ENCODE measurements at regions not wholly inside any gene's neighbourhood (a gene's known extent, or its start where the extent isn't known, plus 50 kb on each side); places are given as distances from the start of the nearest gene placed in this dataset.
A peak's percentile ranks its signal among the peaks of the same experiment; 100 is the strongest.

GRCh38 chr9:90098408-90098807, 493.6 kb downstream of the GADD45G start:
- Histone ChIP-seq H3K14ac (ENCODE audit: low read length) (peak overlapping the region; percentile 83), H4K91ac (ENCODE audit: low read depth, low read length, poor library complexity) (no peak overlapping the region), H3K4me2 (ENCODE audit: insufficient read depth, low read length, poor library complexity, severe bottlenecking) (no peak overlapping the region), H3K4me3 (ENCODE audit: low read length in 2 of 2) (peak overlapping the region in 1 of 2 donors; percentile 13), H3K18ac (ENCODE audit: low read length) (peak overlapping the region; percentile 36), H3K27ac (replicated peaks; ENCODE audit: low read length) (no peak overlapping the region), H3K36me3 (replicated peaks in 1 of 2; ENCODE audit: control insufficient read depth in 2 of 2, insufficient read depth in 2 of 2, low read length in 2 of 2) (no peaks in the 10 kb centered on the region), H4K8ac (ENCODE audit: low read depth, low read length) (peak overlapping the region; percentile 33), H3K4ac (ENCODE audit: low read length) (peak overlapping the region; percentile 38), H3K23ac (ENCODE audit: low read depth, low read length, poor library complexity) (no peak overlapping the region), H3K9me3 (replicated peaks in 1 of 2; ENCODE audit: control insufficient read depth in 2 of 2, insufficient read depth in 1 of 2, low read depth in 1 of 2, low read length in 2 of 2) (peaks cover 0 to 2% of the 10 kb centered on the region in 2 donors), H2BK15ac (ENCODE audit: low read length) (no peak overlapping the region), H3K27me3 (ENCODE audit: control insufficient read depth in 3 of 3, insufficient read depth in 3 of 3, low read depth in 1 of 3, low read length in 3 of 3) (peaks cover 0 to 10% (median 5%) of the 10 kb centered on the region in 3 experiments), H3K79me1 (ENCODE audit: low read depth, low read length) (no peaks in the 10 kb centered on the region), H3K4me1 (ENCODE audit: control insufficient read depth in 2 of 2, insufficient read depth in 1 of 2, low read depth in 1 of 2, low read length in 2 of 2) (peaks cover 0 to 2% of the 10 kb centered on the region in 2 donors), H2BK12ac (ENCODE audit: low read length) (no peak overlapping the region), H2AFZ (ENCODE audit: low read length) (no peak overlapping the region), H2BK5ac (ENCODE audit: low read length) (no peak overlapping the region), H2BK120ac (ENCODE audit: low read depth, low read length) (no peak overlapping the region), H3K9ac (ENCODE audit: low read depth, low read length, poor library complexity) (peak overlapping the region; percentile 7), H2AK5ac (ENCODE audit: low read depth, low read length) (peak overlapping the region; percentile 15)
- no CpG with 5 or more reads among the region's 10 CpGs for WGBS, 2 donors (ENCODE audit: extremely low coverage in 2 of 2, insufficient read length in 2 of 2, insufficient replicate concordance in 1 of 2)
- no peak for DNase-seq (ENCODE audit: low spot score)

- Histone ChIP-seq H3K4ac (ENCODE audit: low read length) (no peak overlapping the region), H3K9ac (ENCODE audit: low read depth, low read length, poor library complexity) (no peak overlapping the region), H3K18ac (ENCODE audit: low read length) (no peak overlapping the region), H2BK120ac (ENCODE audit: low read depth, low read length) (no peak overlapping the region), H3K14ac (ENCODE audit: low read length) (no peak overlapping the region), H3K79me1 (ENCODE audit: low read depth, low read length) (no peaks in the 10 kb centered on the region), H2BK5ac (ENCODE audit: low read length) (no peak overlapping the region), H2AFZ (ENCODE audit: low read length) (no peak overlapping the region), H2BK12ac (ENCODE audit: low read length) (peak overlapping the region; percentile 26), H4K91ac (ENCODE audit: low read depth, low read length, poor library complexity) (no peak overlapping the region), H3K27ac (replicated peaks; ENCODE audit: low read length) (no peak overlapping the region), H4K8ac (ENCODE audit: low read depth, low read length) (no peak overlapping the region), H3K4me1 (ENCODE audit: control insufficient read depth in 2 of 2, insufficient read depth in 1 of 2, low read depth in 1 of 2, low read length in 2 of 2) (peaks cover 0 to 2% of the 10 kb centered on the region in 2 donors), H3K36me3 (replicated peaks in 1 of 2; ENCODE audit: control insufficient read depth in 2 of 2, insufficient read depth in 2 of 2, low read length in 2 of 2) (no peaks in the 10 kb centered on the region), H3K9me3 (replicated peaks in 1 of 2; ENCODE audit: control insufficient read depth in 2 of 2, insufficient read depth in 1 of 2, low read depth in 1 of 2, low read length in 2 of 2) (peaks cover 0 to 2% of the 10 kb centered on the region in 2 donors), H3K23ac (ENCODE audit: low read depth, low read length, poor library complexity) (no peak overlapping the region), H3K4me2 (ENCODE audit: insufficient read depth, low read length, poor library complexity, severe bottlenecking) (no peak overlapping the region), H2AK5ac (ENCODE audit: low read depth, low read length) (no peak overlapping the region), H2BK15ac (ENCODE audit: low read length) (no peak overlapping the region), H3K4me3 (ENCODE audit: low read length in 2 of 2) (no peak overlapping the region), H3K27me3 (ENCODE audit: control insufficient read depth in 3 of 3, insufficient read depth in 3 of 3, low read depth in 1 of 3, low read length in 3 of 3) (peaks cover 0 to 10% (median 5%) of the 10 kb centered on the region in 3 experiments)
- WGBS, 2 donors (ENCODE audit: extremely low coverage in 2 of 2, insufficient read length in 2 of 2, insufficient replicate concordance in 1 of 2), result 100% methylated on average over 2 of the region's 9 CpGs; no CpG with 5 or more reads in 1 of the 2 donors
- no peak for DNase-seq (ENCODE audit: low spot score)
Observed at GRCh38 chr9:90099262-90099963, 494.6 kb downstream of the GADD45G start.

GRCh38 chr9:90100014-90100413, 495.2 kb downstream of the GADD45G start:
- Histone ChIP-seq H2BK5ac (ENCODE audit: low read length) (no peak overlapping the region), H4K91ac (ENCODE audit: low read depth, low read length, poor library complexity) (no peak overlapping the region), H3K23ac (ENCODE audit: low read depth, low read length, poor library complexity) (no peak overlapping the region), H3K9ac (ENCODE audit: low read depth, low read length, poor library complexity) (no peak overlapping the region), H3K79me1 (ENCODE audit: low read depth, low read length) (no peaks in the 10 kb centered on the region), H2BK15ac (ENCODE audit: low read length) (no peak overlapping the region), H2AFZ (ENCODE audit: low read length) (no peak overlapping the region), H3K36me3 (replicated peaks in 1 of 2; ENCODE audit: control insufficient read depth in 2 of 2, insufficient read depth in 2 of 2, low read length in 2 of 2) (no peaks in the 10 kb centered on the region), H4K8ac (ENCODE audit: low read depth, low read length) (no peak overlapping the region), H2BK12ac (ENCODE audit: low read length) (no peak overlapping the region), H3K27ac (replicated peaks; ENCODE audit: low read length) (no peak overlapping the region), H2BK120ac (ENCODE audit: low read depth, low read length) (no peak overlapping the region), H2AK5ac (ENCODE audit: low read depth, low read length) (no peak overlapping the region), H3K4me2 (ENCODE audit: insufficient read depth, low read length, poor library complexity, severe bottlenecking) (no peak overlapping the region), H3K4me1 (ENCODE audit: control insufficient read depth in 2 of 2, insufficient read depth in 1 of 2, low read depth in 1 of 2, low read length in 2 of 2) (peaks cover 0 to 2% of the 10 kb centered on the region in 2 donors), H3K4me3 (ENCODE audit: low read length in 2 of 2) (no peak overlapping the region), H3K18ac (ENCODE audit: low read length) (no peak overlapping the region), H3K4ac (ENCODE audit: low read length) (no peak overlapping the region), H3K14ac (ENCODE audit: low read length) (no peak overlapping the region), H3K27me3 (ENCODE audit: control insufficient read depth in 3 of 3, insufficient read depth in 3 of 3, low read depth in 1 of 3, low read length in 3 of 3) (peaks cover 0 to 10% (median 5%) of the 10 kb centered on the region in 3 experiments), H3K9me3 (replicated peaks in 1 of 2; ENCODE audit: control insufficient read depth in 2 of 2, insufficient read depth in 1 of 2, low read depth in 1 of 2, low read length in 2 of 2) (peaks cover 0 to 2% of the 10 kb centered on the region in 2 donors)
- no peak for DNase-seq (ENCODE audit: low spot score)
- no CpG with 5 or more reads among the region's 3 CpGs for WGBS, 2 donors (ENCODE audit: extremely low coverage in 2 of 2, insufficient read length in 2 of 2, insufficient replicate concordance in 1 of 2)

GRCh38 chr9:90102292-90102901, 497.6 kb downstream of the GADD45G start:
- no peak overlapping the region for H3K4ac ChIP-seq (ENCODE audit: low read length)
- no peak overlapping the region for H2BK15ac ChIP-seq (ENCODE audit: low read length)
- no peak overlapping the region for H3K9ac ChIP-seq (ENCODE audit: low read depth, low read length, poor library complexity)
- no peaks in the 10 kb centered on the region for H3K79me1 ChIP-seq (ENCODE audit: low read depth, low read length)
- H3K23ac ChIP-seq (ENCODE audit: low read depth, low read length, poor library complexity), result no peak overlapping the region
- H4K91ac ChIP-seq (ENCODE audit: low read depth, low read length, poor library complexity), result no peak overlapping the region
- H2BK12ac ChIP-seq (ENCODE audit: low read length), result no peak overlapping the region
- H3K36me3 ChIP-seq (replicated peaks in 1 of 2; ENCODE audit: control insufficient read depth in 2 of 2, insufficient read depth in 2 of 2, low read length in 2 of 2), result no peaks in the 10 kb centered on the region
- peak; percentile 65 for DNase-seq (ENCODE audit: low spot score)
- H3K9me3 ChIP-seq (replicated peaks in 1 of 2; ENCODE audit: control insufficient read depth in 2 of 2, insufficient read depth in 1 of 2, low read depth in 1 of 2, low read length in 2 of 2), result peaks cover 0 to 2% of the 10 kb centered on the region in 2 donors
- H3K27ac ChIP-seq (replicated peaks; ENCODE audit: low read length), result no peak overlapping the region
- H3K18ac ChIP-seq (ENCODE audit: low read length), result no peak overlapping the region
- H3K4me3 ChIP-seq (ENCODE audit: low read length in 2 of 2), result no peak overlapping the region
- no peak overlapping the region for H2BK120ac ChIP-seq (ENCODE audit: low read depth, low read length)
- no peak overlapping the region for H3K14ac ChIP-seq (ENCODE audit: low read length)
- peak overlapping the region; percentile 41 for H2AFZ ChIP-seq (ENCODE audit: low read length)
- H3K4me1 ChIP-seq (ENCODE audit: control insufficient read depth in 2 of 2, insufficient read depth in 1 of 2, low read depth in 1 of 2, low read length in 2 of 2), result no peaks in the 10 kb centered on the region
- peaks cover 0 to 5% (median 4%) of the 10 kb centered on the region in 3 experiments for H3K27me3 ChIP-seq (ENCODE audit: control insufficient read depth in 3 of 3, insufficient read depth in 3 of 3, low read depth in 1 of 3, low read length in 3 of 3)
- no peak overlapping the region for H4K8ac ChIP-seq (ENCODE audit: low read depth, low read length)
- H2AK5ac ChIP-seq (ENCODE audit: low read depth, low read length), result no peak overlapping the region
- no CpG with 5 or more reads among the region's 6 CpGs for WGBS, 2 donors (ENCODE audit: extremely low coverage in 2 of 2, insufficient read length in 2 of 2, insufficient replicate concordance in 1 of 2)
- no peak overlapping the region for H3K4me2 ChIP-seq (ENCODE audit: insufficient read depth, low read length, poor library complexity, severe bottlenecking)
- H2BK5ac ChIP-seq (ENCODE audit: low read length), result no peak overlapping the region

Measured in neuronal stem cell (in vitro differentiated cells).